DMS53 (cell line): ENCODE measurements at regions not wholly inside any gene's neighbourhood (a gene's known extent, or its start where the extent isn't known, plus 50 kb on each side); places are given as distances from the start of the nearest gene placed in this dataset.

Source experiments
- DNase-seq: peaks from one replicate; lab custom pipeline; 2025; lab: John Stamatoyannopoulos, UW

GRCh38 chr16:85309656-85310587 lies 197.7 kb upstream of the CIBAR2 start:
- DNase-seq: peak; percentile 19

GRCh38 chr16:85310868-85311585 lies 198.8 kb upstream of the CIBAR2 start:
- DNase-seq: peak; percentile 15

- no peak for DNase-seq
These were observed 199.5 kb upstream of the CIBAR2 start for GRCh38 chr16:85311741-85312140.

- DNase-seq: no peak
These were observed 199.9 kb upstream of the CIBAR2 start for GRCh38 chr16:85312174-85312573.

- peak; percentile 92 for DNase-seq
These were observed 200.6 kb upstream of the CIBAR2 start for GRCh38 chr16:85312642-85313525.

- peak; percentile 37 for DNase-seq
These were observed 201.4 kb upstream of the CIBAR2 start for GRCh38 chr16:85313526-85314301.

GRCh38 chr16:85314512-85314971 lies 202.3 kb upstream of the CIBAR2 start:
- DNase-seq: no peak

GRCh38 chr16:85315866-85316265 lies 203.6 kb upstream of the CIBAR2 start:
- DNase-seq: no peak

GRCh38 chr16:85316321-85316919 lies 204.1 kb upstream of the CIBAR2 start:
- peak; percentile 83 for DNase-seq

- no peak for DNase-seq
These were observed 204.7 kb upstream of the CIBAR2 start for GRCh38 chr16:85316944-85317343.

- DNase-seq: no peak
These were observed 205.4 kb upstream of the CIBAR2 start for GRCh38 chr16:85317704-85318103.

- DNase-seq: no peak
These were observed 207.1 kb upstream of the CIBAR2 start for GRCh38 chr16:85319208-85319983.

GRCh38 chr16:85319984-85320440 lies 207.7 kb upstream of the CIBAR2 start:
- no peak for DNase-seq

GRCh38 chr16:85320677-85321385 lies 208.6 kb upstream of the CIBAR2 start:
- DNase-seq: no peak

- peak; percentile 23 for DNase-seq
These were observed 209.4 kb upstream of the CIBAR2 start for GRCh38 chr16:85321509-85322271.

GRCh38 chr16:85323230-85323960 lies 211.1 kb upstream of the CIBAR2 start:
- no peak for DNase-seq

- no peak for DNase-seq
These were observed 211.6 kb upstream of the CIBAR2 start for GRCh38 chr16:85323961-85324253.

GRCh38 chr16:85324488-85324887 lies 212.2 kb upstream of the CIBAR2 start:
- no peak for DNase-seq
